ENCODE measurements at regions not wholly inside any gene's neighbourhood (a gene's known extent, or its start where the extent isn't known, plus 50 kb on each side); places are given as distances from the start of the nearest gene placed in this dataset.

- Histone ChIP-seq H3K4me3 (ENCODE audit: low read length) (no peak overlapping the region), H2AFZ (ENCODE audit: low read length) (no peak overlapping the region), H3K9ac (ENCODE audit: low read length) (no peak overlapping the region), H3K27me3 (replicated peaks; ENCODE audit: insufficient read depth, low read length) (no peaks in the 10 kb centered on the region), H3K4me2 (ENCODE audit: low read depth, low read length) (no peak overlapping the region), H4K20me1 (ENCODE audit: insufficient read depth, low read length) (no peaks in the 10 kb centered on the region), H3K36me3 (replicated peaks; ENCODE audit: insufficient read depth, low read length) (no peaks in the 10 kb centered on the region), H3K9me3 (replicated peaks; ENCODE audit: insufficient read depth, low read length) (no peaks in the 10 kb centered on the region), H3K79me2 (ENCODE audit: low read length) (no peaks in the 10 kb centered on the region), H3F3A (ENCODE audit: insufficient read depth, low read length) (no peaks in the 10 kb centered on the region), H3K9me2 (replicated peaks; ENCODE audit: insufficient read depth, low read length) (no peaks in the 10 kb centered on the region), H3K27ac (ENCODE audit: low read length) (no peak overlapping the region), H3K4me1 (ENCODE audit: low read length) (no peaks in the 10 kb centered on the region)
- TF ChIP-seq, protein P1, sequence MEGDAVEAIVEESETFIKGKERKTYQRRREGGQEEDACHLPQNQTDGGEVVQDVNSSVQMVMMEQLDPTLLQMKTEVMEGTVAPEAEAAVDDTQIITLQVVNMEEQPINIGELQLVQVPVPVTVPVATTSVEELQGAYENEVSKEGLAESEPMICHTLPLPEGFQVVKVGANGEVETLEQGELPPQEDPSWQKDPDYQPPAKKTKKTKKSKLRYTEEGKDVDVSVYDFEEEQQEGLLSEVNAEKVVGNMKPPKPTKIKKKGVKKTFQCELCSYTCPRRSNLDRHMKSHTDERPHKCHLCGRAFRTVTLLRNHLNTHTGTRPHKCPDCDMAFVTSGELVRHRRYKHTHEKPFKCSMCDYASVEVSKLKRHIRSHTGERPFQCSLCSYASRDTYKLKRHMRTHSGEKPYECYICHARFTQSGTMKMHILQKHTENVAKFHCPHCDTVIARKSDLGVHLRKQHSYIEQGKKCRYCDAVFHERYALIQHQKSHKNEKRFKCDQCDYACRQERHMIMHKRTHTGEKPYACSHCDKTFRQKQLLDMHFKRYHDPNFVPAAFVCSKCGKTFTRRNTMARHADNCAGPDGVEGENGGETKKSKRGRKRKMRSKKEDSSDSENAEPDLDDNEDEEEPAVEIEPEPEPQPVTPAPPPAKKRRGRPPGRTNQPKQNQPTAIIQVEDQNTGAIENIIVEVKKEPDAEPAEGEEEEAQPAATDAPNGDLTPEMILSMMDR (IDR thresholded peaks at IDR 0.05; ENCODE audit: low read length): no peak
- TF ChIP-seq EZH2phosphoT487 (IDR thresholded peaks at IDR 0.05; ENCODE audit: low read length) (no peak), EZH2 (optimal IDR thresholded peaks at IDR 0.05; ENCODE audit: low read depth, low read length) (no peak)
- no peak for DNase-seq
Observed at GRCh38 chr6:155738602-155739105, 283.0 kb upstream of the NOX3 start.

GRCh38 chr6:155717374-155717773, 261.7 kb upstream of the NOX3 start:
- no peak for DNase-seq
- no peak overlapping the region for H3K4me2 ChIP-seq (ENCODE audit: low read depth, low read length)
- no peaks in the 10 kb centered on the region for H3K4me1 ChIP-seq (ENCODE audit: low read length)

DNA sequence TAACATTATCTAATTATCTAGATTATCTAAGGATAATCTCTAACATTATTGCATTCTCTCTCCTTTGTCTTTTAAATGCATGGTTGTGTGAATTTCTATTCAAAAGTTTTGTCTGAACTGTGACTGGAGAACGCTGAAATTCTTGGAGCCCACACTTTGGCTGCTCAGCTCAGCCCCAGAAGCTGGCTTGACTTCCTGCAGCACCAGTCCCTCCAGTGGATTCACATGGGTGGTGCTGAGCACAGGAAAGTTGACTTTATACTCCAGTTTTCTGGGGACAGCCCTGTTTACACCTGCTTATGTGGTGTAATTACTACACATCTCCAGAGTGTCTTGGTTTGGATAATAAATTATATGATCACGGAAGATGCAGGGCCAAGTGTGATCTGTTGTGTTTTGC, 255.1 kb upstream of the NOX3 start:
- Histone ChIP-seq H3K79me2 (ENCODE audit: low read length) (no peaks in the 10 kb centered on the region), H3K36me3 (replicated peaks; ENCODE audit: insufficient read depth, low read length) (no peaks in the 10 kb centered on the region), H3K9me3 (replicated peaks; ENCODE audit: insufficient read depth, low read length) (no peaks in the 10 kb centered on the region), H3K9me2 (replicated peaks; ENCODE audit: insufficient read depth, low read length) (no peaks in the 10 kb centered on the region), H2AFZ (ENCODE audit: low read length) (no peak overlapping the region), H3F3A (ENCODE audit: insufficient read depth, low read length) (no peaks in the 10 kb centered on the region), H3K27me3 (replicated peaks; ENCODE audit: insufficient read depth, low read length) (no peaks in the 10 kb centered on the region), H3K4me2 (ENCODE audit: low read depth, low read length) (no peak overlapping the region), H3K27ac (ENCODE audit: low read length) (no peak overlapping the region), H3K4me3 (ENCODE audit: low read length) (no peak overlapping the region), H4K20me1 (ENCODE audit: insufficient read depth, low read length) (no peaks in the 10 kb centered on the region), H3K4me1 (ENCODE audit: low read length) (no peaks in the 10 kb centered on the region), H3K9ac (ENCODE audit: low read length) (no peak overlapping the region)
- TF ChIP-seq, protein P1 (IDR thresholded peaks at IDR 0.05; ENCODE audit: low read length): no peak
- no peak for TF ChIP-seq EZH2phosphoT487 (IDR thresholded peaks at IDR 0.05; ENCODE audit: low read length)
- no peak for DNase-seq

More at GRCh38 chr6:155717374-155717773, 261.7 kb upstream of the NOX3 start:
- H3K79me2 ChIP-seq (ENCODE audit: low read length): no peaks in the 10 kb centered on the region
- H3K9me3 ChIP-seq (replicated peaks; ENCODE audit: insufficient read depth, low read length): no peaks in the 10 kb centered on the region
- H3K27me3 ChIP-seq (replicated peaks; ENCODE audit: insufficient read depth, low read length): no peaks in the 10 kb centered on the region
- H3K4me3 ChIP-seq (ENCODE audit: low read length): no peak overlapping the region
- TF ChIP-seq, protein P1 (IDR thresholded peaks at IDR 0.05; ENCODE audit: low read length): no peak
- TF ChIP-seq EZH2 (optimal IDR thresholded peaks at IDR 0.05; ENCODE audit: low read depth, low read length) (no peak), EZH2phosphoT487 (IDR thresholded peaks at IDR 0.05; ENCODE audit: low read length) (no peak)
- H3K36me3 ChIP-seq (replicated peaks; ENCODE audit: insufficient read depth, low read length): no peaks in the 10 kb centered on the region
- H3F3A ChIP-seq (ENCODE audit: insufficient read depth, low read length): no peaks in the 10 kb centered on the region
- no peak overlapping the region for H3K9ac ChIP-seq (ENCODE audit: low read length)
- no peak overlapping the region for H2AFZ ChIP-seq (ENCODE audit: low read length)
- no peak overlapping the region for H3K27ac ChIP-seq (ENCODE audit: low read length)
- H4K20me1 ChIP-seq (ENCODE audit: insufficient read depth, low read length): no peaks in the 10 kb centered on the region
- H3K9me2 ChIP-seq (replicated peaks; ENCODE audit: insufficient read depth, low read length): no peaks in the 10 kb centered on the region
